K562 (cell line): ENCODE measurements at regions not wholly inside any gene's neighbourhood (a gene's known extent, or its start where the extent isn't known, plus 50 kb on each side); places are given as distances from the start of the nearest gene placed in this dataset.

Source experiments
- ARID1B ChIP-seq: fragments of 450-650 bp; IDR thresholded peaks from 2 replicates; pipeline ENCODE4 v1.6.1; 2016; ENCODE audit warnings: antibody characterized with exemption, mild to moderate bottlenecking, inconsistent platforms
- ARID4B ChIP-seq: sonication (generic); formaldehyde crosslinking; IDR thresholded peaks from 2 replicates; pipeline ENCODE4 v1.8.0; 2022; ENCODE audit warnings: mild to moderate bottlenecking, missing genetic modification reagents
- ARNT ChIP-seq, 2 experiments: fragments of 450-650 bp; IDR thresholded peaks; 2 replicates each; pipeline ENCODE4 v1.6.1; 2016; ENCODE audit warnings: mild to moderate bottlenecking in 1 of 2
- CBFA2T3 ChIP-seq: fragments of 450-650 bp; IDR thresholded peaks from 2 replicates; pipeline ENCODE4 v1.6.1; 2017
- CBX2 ChIP-seq: fragments of 200-600 bp; sonication (generic); IDR thresholded peaks from one replicate; pipeline ENCODE4 v1.6.1; 2012; ENCODE audit warnings: mild to moderate bottlenecking, low read length, inconsistent platforms; ENCODE audit not compliant: insufficient read depth, poor library complexity, severe bottlenecking
- CHD4 ChIP-seq: fragments of 200-600 bp; sonication (generic); IDR thresholded peaks from 3 replicates; pipeline ENCODE4 v1.6.1; 2012; ENCODE audit warnings: low read depth, mild to moderate bottlenecking, mixed read lengths, low read length, inconsistent platforms; ENCODE audit not compliant: insufficient read depth, insufficient replicate concordance, poor library complexity, severe bottlenecking
- ESRRB ChIP-seq: fragments of 250-450 bp; sonication (Bioruptor Pico); IDR thresholded peaks from 2 replicates; pipeline ENCODE4 v1.5.0; 2020; ENCODE audit warnings: mild to moderate bottlenecking, moderate library complexity, borderline replicate concordance
- GABPB2 ChIP-seq: fragments of 250-450 bp; sonication (Bioruptor Pico); conservative IDR thresholded peaks from 2 replicates; pipeline ENCODE4 v1.5.1; 2021; ENCODE audit warnings: mild to moderate bottlenecking
- MED1 ChIP-seq: sonication (generic); formaldehyde crosslinking; IDR thresholded peaks from 2 replicates; pipeline ENCODE4 v1.8.1; 2023; ENCODE audit warnings: missing genetic modification reagents, borderline replicate concordance
- MTA3 ChIP-seq: fragments of 450-650 bp; formaldehyde crosslinking; IDR thresholded peaks from 2 replicates; pipeline ENCODE4 v1.6.1; 2017; ENCODE audit warnings: mild to moderate bottlenecking, borderline replicate concordance
- MXI1 ChIP-seq: IDR thresholded peaks from 2 replicates; pipeline ENCODE4 v1.6.1; 2011; ENCODE audit warnings: low read depth, mild to moderate bottlenecking, improper control_type of control experiment, low read length
- NFE2 ChIP-seq: IDR thresholded peaks from 2 replicates; pipeline ENCODE4 v1.6.1; 2014; ENCODE audit warnings: antibody characterized with exemption, low read depth
- NFE2L1 ChIP-seq: fragments of 450-650 bp; IDR thresholded peaks from 2 replicates; pipeline ENCODE4 v1.6.1; 2016; ENCODE audit warnings: missing genetic modification characterization, low read depth, mild to moderate bottlenecking, missing compliant biosample characterization, moderate library complexity, borderline replicate concordance
- NR3C1 ChIP-seq: sonication (generic); formaldehyde crosslinking; IDR thresholded peaks from 2 replicates; pipeline ENCODE4 v1.8.1; 2022; ENCODE audit warnings: missing genetic modification reagents
- RB1 ChIP-seq: fragments of 450-650 bp; IDR thresholded peaks from 2 replicates; pipeline ENCODE4 v1.6.1; 2017; ENCODE audit warnings: low read depth, mild to moderate bottlenecking
- RHOXF2B ChIP-seq: fragments of 250-450 bp; sonication (Bioruptor Pico); conservative IDR thresholded peaks from 2 replicates; pipeline ENCODE4 v1.5.1; 2021
- SRSF7 ChIP-seq: fragments of 200-400 bp; formaldehyde crosslinking; optimal IDR thresholded peaks from 2 replicates; pipeline ENCODE3; 2017; ENCODE audit warnings: mild to moderate bottlenecking, low read depth, low read length
- ZFP1 ChIP-seq: fragments of 450-650 bp; formaldehyde crosslinking; IDR thresholded peaks from 2 replicates; pipeline ENCODE4 v1.4.0; 2020; ENCODE audit warnings: mild to moderate bottlenecking, mixed read lengths
- ZNF707 ChIP-seq: fragments of 250-450 bp; sonication (Bioruptor Pico); conservative IDR thresholded peaks from 2 replicates; pipeline ENCODE4 v1.8.0; 2022; ENCODE audit warnings: inconsistent platforms, mild to moderate bottlenecking, moderate library complexity
- ZNF778 ChIP-seq: fragments of 450-650 bp; formaldehyde crosslinking; IDR thresholded peaks from 2 replicates; pipeline ENCODE4 v1.4.0; 2020; ENCODE audit warnings: mild to moderate bottlenecking, moderate library complexity
- ZSCAN29 ChIP-seq: fragments of 450-650 bp; IDR thresholded peaks from 2 replicates; pipeline ENCODE4 v1.6.1; 2017

- no peak for TF ChIP-seq ESRRB
- no peak for TF ChIP-seq ZNF778 (CRISPR knock-in tag)
- peak; percentile 41; the same call in 1 of the 2 replicates for TF ChIP-seq ARID1B
- TF ChIP-seq ZNF707 (CRISPR knock-in tag): no peak
- TF ChIP-seq NR3C1 (CRISPR knock-in tag): no peak
- TF ChIP-seq CBX2: no peak
- no peak for TF ChIP-seq SRSF7
- TF ChIP-seq RB1: no peak
- TF ChIP-seq RHOXF2B (CRISPR knock-in tag): no peak
- peak; percentile 85 for TF ChIP-seq NFE2L1 (tag)
- no peak for TF ChIP-seq MED1 (CRISPR knock-in tag)
- TF ChIP-seq MTA3: no peak
- TF ChIP-seq ARNT (IDR thresholded peaks at IDR 0.05): peak in 1 of 2 experiments; percentile 42; a peak in 1 of 4 replicates
- no peak for TF ChIP-seq ZSCAN29
- TF ChIP-seq GABPB2: no peak
- peak; percentile 87 for TF ChIP-seq NFE2
- TF ChIP-seq CHD4: no peak
- no peak for TF ChIP-seq ZFP1 (CRISPR knock-in tag)
- TF ChIP-seq MXI1: no peak
- no peak for TF ChIP-seq CBFA2T3
- TF ChIP-seq ARID4B: no peak
These were observed 446.1 kb downstream of the SOX9 start (continued) for GRCh38 chr17:72566671-72567484.
